ENCODE measurements at regions not wholly inside any gene's neighbourhood (a gene's known extent, or its start where the extent isn't known, plus 50 kb on each side); places are given as distances from the start of the nearest gene placed in this dataset.

GRCh38 chr2:13021470-13021957 lies 304.8 kb downstream of the TRIB2 start:
- Histone ChIP-seq H3K79me2 (no peaks in the 10 kb centered on the region), H3K4me3 (ENCODE audit: low read depth, low read length) (no peak overlapping the region), H2AFZ (no peak overlapping the region), H3K36me3 (ENCODE audit: control insufficient read depth, insufficient read depth, low read length) (no peaks in the 10 kb centered on the region), H3K4me1 (no peaks in the 10 kb centered on the region), H3K9me3 (ENCODE audit: control insufficient read depth, low read length) (no peaks in the 10 kb centered on the region), H3K9ac (no peak overlapping the region), H3K4me2 (ENCODE audit: low read length) (no peak overlapping the region), H3K27me3 (ENCODE audit: control insufficient read depth, insufficient read depth, low read length) (no peaks in the 10 kb centered on the region), H3K27ac (no peak overlapping the region)
- no peak for TF ChIP-seq CTCF (IDR thresholded peaks at IDR 0.05)

GRCh38 chr2:13030606-13031005 lies 313.9 kb downstream of the TRIB2 start:
- H3K9ac ChIP-seq, result no peak overlapping the region
- no peaks in the 10 kb centered on the region for H3K27me3 ChIP-seq (ENCODE audit: control insufficient read depth, insufficient read depth, low read length)
- H3K4me3 ChIP-seq (ENCODE audit: low read depth, low read length), result no peak overlapping the region
- H3K79me2 ChIP-seq, result no peaks in the 10 kb centered on the region
- H2AFZ ChIP-seq, result no peak overlapping the region
- H3K27ac ChIP-seq, result no peak overlapping the region
- no peaks in the 10 kb centered on the region for H3K36me3 ChIP-seq (ENCODE audit: control insufficient read depth, insufficient read depth, low read length)
- TF ChIP-seq CTCF (IDR thresholded peaks at IDR 0.05), result no peak
- no peaks in the 10 kb centered on the region for H3K9me3 ChIP-seq (ENCODE audit: control insufficient read depth, low read length)
- H3K4me1 ChIP-seq, result no peaks in the 10 kb centered on the region
- no peak overlapping the region for H3K4me2 ChIP-seq (ENCODE audit: low read length)

GRCh38 chr2:13034861-13035260 lies 318.1 kb downstream of the TRIB2 start:
- H3K4me3 ChIP-seq (ENCODE audit: low read depth, low read length), result no peak overlapping the region
- no peak overlapping the region for H3K27ac ChIP-seq
- no peak overlapping the region for H2AFZ ChIP-seq
- H3K36me3 ChIP-seq (ENCODE audit: control insufficient read depth, insufficient read depth, low read length), result no peaks in the 10 kb centered on the region
- H3K9ac ChIP-seq, result no peak overlapping the region
- H3K79me2 ChIP-seq, result no peaks in the 10 kb centered on the region
- no peaks in the 10 kb centered on the region for H3K27me3 ChIP-seq (ENCODE audit: control insufficient read depth, insufficient read depth, low read length)
- no peaks in the 10 kb centered on the region for H3K4me1 ChIP-seq
- no peak overlapping the region for H3K4me2 ChIP-seq (ENCODE audit: low read length)
- no peak for TF ChIP-seq CTCF (IDR thresholded peaks at IDR 0.05)
- no peaks in the 10 kb centered on the region for H3K9me3 ChIP-seq (ENCODE audit: control insufficient read depth, low read length)

GRCh38 chr2:13035866-13036265 lies 319.1 kb downstream of the TRIB2 start:
- no peaks in the 10 kb centered on the region for H3K27me3 ChIP-seq (ENCODE audit: control insufficient read depth, insufficient read depth, low read length)
- no peak overlapping the region for H3K27ac ChIP-seq
- no peak overlapping the region for H3K4me3 ChIP-seq (ENCODE audit: low read depth, low read length)
- H3K4me2 ChIP-seq (ENCODE audit: low read length), result no peak overlapping the region
- H3K79me2 ChIP-seq, result no peaks in the 10 kb centered on the region
- H3K36me3 ChIP-seq (ENCODE audit: control insufficient read depth, insufficient read depth, low read length), result no peaks in the 10 kb centered on the region
- H3K9ac ChIP-seq, result no peak overlapping the region
- TF ChIP-seq CTCF (IDR thresholded peaks at IDR 0.05), result no peak
- no peak overlapping the region for H2AFZ ChIP-seq
- H3K4me1 ChIP-seq, result no peaks in the 10 kb centered on the region
- no peaks in the 10 kb centered on the region for H3K9me3 ChIP-seq (ENCODE audit: control insufficient read depth, low read length)

- no peaks in the 10 kb centered on the region for H3K4me1 ChIP-seq
Measured at GRCh38 chr2:13040043-13040442, 323.3 kb downstream of the TRIB2 start.

More at GRCh38 chr2:13040043-13040442, 323.3 kb downstream of the TRIB2 start:
- Histone ChIP-seq H3K9me3 (ENCODE audit: control insufficient read depth, low read length) (no peaks in the 10 kb centered on the region), H3K4me3 (ENCODE audit: low read depth, low read length) (no peak overlapping the region), H3K27ac (no peak overlapping the region), H3K9ac (no peak overlapping the region), H3K27me3 (ENCODE audit: control insufficient read depth, insufficient read depth, low read length) (no peaks in the 10 kb centered on the region), H3K4me2 (ENCODE audit: low read length) (no peak overlapping the region), H3K79me2 (no peaks in the 10 kb centered on the region), H3K36me3 (ENCODE audit: control insufficient read depth, insufficient read depth, low read length) (no peaks in the 10 kb centered on the region), H2AFZ (no peak overlapping the region)
- no peak for TF ChIP-seq CTCF (IDR thresholded peaks at IDR 0.05)

Data from parathyroid adenoma (tissue), 2 donors.